ENCODE measurements at regions not wholly inside any gene's neighbourhood (a gene's known extent, or its start where the extent isn't known, plus 50 kb on each side); places are given as distances from the start of the nearest gene placed in this dataset.

- intact Hi-C loops (cut with micrococcal nuclease; ENCODE audit: unreplicated experiment) = no loop called here
- H3K36me3 ChIP-seq (ENCODE audit: control insufficient read depth, insufficient read depth, low read length) = no peaks in the 10 kb centered on the region
- ChIA-PET POLR2A (no interaction called here), CTCF (no interaction called here)
- in situ Hi-C loops (cut with HindIII; ENCODE audit: low pct_unique_long_range_greater_than_20kb, low sequenced_read_pairs) = no loop called here
- H3K4me1 ChIP-seq (ENCODE audit: control insufficient read depth, insufficient read depth, low read length) = no peaks in the 10 kb centered on the region
- H3K9me3 ChIP-seq (ENCODE audit: control insufficient read depth, insufficient read depth, low read depth, low read length) = no peaks in the 10 kb centered on the region
- no peak for DNase-seq (ENCODE audit: low read depth, low spot score)
- H3K27me3 ChIP-seq (ENCODE audit: control insufficient read depth, insufficient read depth, low read length) = no peaks in the 10 kb centered on the region
- H3K4me3 ChIP-seq (ENCODE audit: low read depth in 2 of 2, low read length in 2 of 2) = no peak overlapping the region
- ATAC-seq = no peak
- TF ChIP-seq CTCF (IDR thresholded peaks at IDR 0.05) (no peak), TCF7L2 (IDR thresholded peaks at IDR 0.05; ENCODE audit: low read depth, low read length) (no peak), POLR2AphosphoS5 (IDR thresholded peaks at IDR 0.05; ENCODE audit: low read depth, low read length) (no peak), SIN3A (IDR thresholded peaks at IDR 0.05; ENCODE audit: borderline replicate concordance, insufficient read depth, low read depth, low read length) (no peak), REST (IDR thresholded peaks at IDR 0.05; ENCODE audit: insufficient read depth in 1 of 2, low read depth in 2 of 2, low read length in 1 of 2) (no peak)
- no peak overlapping the region for H3K27ac ChIP-seq (ENCODE audit: low read length)
- BruUV-seq (replicated peaks) = no TSS peak
Measured at GRCh38 chr17:53548252-53548651, 274.5 kb upstream of the KIF2B start.

GRCh38 chr17:53543472-53543871 lies 279.3 kb upstream of the KIF2B start:
- Histone ChIP-seq H3K4me3 (ENCODE audit: low read depth in 2 of 2, low read length in 2 of 2) (no peak overlapping the region), H3K4me1 (ENCODE audit: control insufficient read depth, insufficient read depth, low read length) (no peaks in the 10 kb centered on the region), H3K27ac (ENCODE audit: low read length) (no peak overlapping the region), H3K27me3 (ENCODE audit: control insufficient read depth, insufficient read depth, low read length) (no peaks in the 10 kb centered on the region), H3K36me3 (ENCODE audit: control insufficient read depth, insufficient read depth, low read length) (no peaks in the 10 kb centered on the region), H3K9me3 (ENCODE audit: control insufficient read depth, insufficient read depth, low read depth, low read length) (no peaks in the 10 kb centered on the region)
- DNase-seq (ENCODE audit: low read depth, low spot score) = no peak
- in situ Hi-C loops (cut with HindIII; ENCODE audit: low pct_unique_long_range_greater_than_20kb, low sequenced_read_pairs) (no loop called here), intact Hi-C loops (cut with micrococcal nuclease; ENCODE audit: unreplicated experiment) (no loop called here)
- TF ChIP-seq REST (IDR thresholded peaks at IDR 0.05; ENCODE audit: insufficient read depth in 1 of 2, low read depth in 2 of 2, low read length in 1 of 2) (no peak), CTCF (IDR thresholded peaks at IDR 0.05) (no peak), POLR2AphosphoS5 (IDR thresholded peaks at IDR 0.05; ENCODE audit: low read depth, low read length) (no peak)
- no peak for ATAC-seq
- BruUV-seq (replicated peaks) = no TSS peak
- ChIA-PET POLR2A (no interaction called here), CTCF (no interaction called here)

Measured in Panc1 (cell line).